Kidney glomerular epithelial cell (primary cell): ENCODE measurements at regions not wholly inside any gene's neighbourhood (a gene's known extent, or its start where the extent isn't known, plus 50 kb on each side); places are given as distances from the start of the nearest gene placed in this dataset.
"Not testable (repeated sequence)": the region's sequence is repeated elsewhere in the genome, so short reads cannot be mapped to it uniquely, and the experiment has no call there.

Experiments used
- DNase-seq: peaks from one replicate; lab custom pipeline; 2025; lab: John Stamatoyannopoulos, UW

- no peak for DNase-seq
Observed at GRCh38 chr3:82509106-82509842, 747.8 kb upstream of the GBE1 start.

GRCh38 chr3:82506204-82506603, 744.8 kb upstream of the GBE1 start:
- DNase-seq = no peak

GRCh38 chr3:82505079-82505756, 743.8 kb upstream of the GBE1 start:
- DNase-seq = no peak

GRCh38 chr3:82498186-82498585, 736.7 kb upstream of the GBE1 start:
- DNase-seq = no peak

GRCh38 chr3:82496890-82497560, 735.6 kb upstream of the GBE1 start:
- no peak for DNase-seq

GRCh38 chr3:82495655-82496054, 734.2 kb upstream of the GBE1 start:
- DNase-seq = no peak

- no peak for DNase-seq
Observed at GRCh38 chr3:82494977-82495489, 733.6 kb upstream of the GBE1 start.

- DNase-seq = no peak
Observed at GRCh38 chr3:82493858-82494257, 732.4 kb upstream of the GBE1 start.

- DNase-seq = no peak
Observed at GRCh38 chr3:82475306-82475705, 713.9 kb upstream of the GBE1 start.

GRCh38 chr3:82474711-82475110, 713.3 kb upstream of the GBE1 start:
- DNase-seq = no peak

- DNase-seq = no peak
Observed at GRCh38 chr3:82473864-82474541, 712.6 kb upstream of the GBE1 start.

- no peak for DNase-seq
Observed at GRCh38 chr3:82467051-82467450, 705.6 kb upstream of the GBE1 start.

GRCh38 chr3:82462977-82463376, 701.5 kb upstream of the GBE1 start:
- DNase-seq = no peak

GRCh38 chr3:82461049-82461889, 699.8 kb upstream of the GBE1 start:
- DNase-seq = no peak

- DNase-seq = no peak
Observed at GRCh38 chr3:82448320-82448719, 686.9 kb upstream of the GBE1 start.

GRCh38 chr3:82428821-82429220, 667.4 kb upstream of the GBE1 start:
- DNase-seq = not testable (repeated sequence)

- DNase-seq = no peak
Observed at GRCh38 chr3:82424031-82424339, 662.5 kb upstream of the GBE1 start.

- DNase-seq = no peak
Observed at GRCh38 chr3:82423268-82424030, 662.0 kb upstream of the GBE1 start.

GRCh38 chr3:82416830-82417229, 655.4 kb upstream of the GBE1 start:
- DNase-seq = no peak

- DNase-seq = no peak
Observed at GRCh38 chr3:82416349-82416748, 654.9 kb upstream of the GBE1 start.

GRCh38 chr3:82413171-82413570, 651.7 kb upstream of the GBE1 start:
- no peak for DNase-seq
